ENCODE measurements at regions not wholly inside any gene's neighbourhood (a gene's known extent, or its start where the extent isn't known, plus 50 kb on each side); places are given as distances from the start of the nearest gene placed in this dataset.

DNA sequence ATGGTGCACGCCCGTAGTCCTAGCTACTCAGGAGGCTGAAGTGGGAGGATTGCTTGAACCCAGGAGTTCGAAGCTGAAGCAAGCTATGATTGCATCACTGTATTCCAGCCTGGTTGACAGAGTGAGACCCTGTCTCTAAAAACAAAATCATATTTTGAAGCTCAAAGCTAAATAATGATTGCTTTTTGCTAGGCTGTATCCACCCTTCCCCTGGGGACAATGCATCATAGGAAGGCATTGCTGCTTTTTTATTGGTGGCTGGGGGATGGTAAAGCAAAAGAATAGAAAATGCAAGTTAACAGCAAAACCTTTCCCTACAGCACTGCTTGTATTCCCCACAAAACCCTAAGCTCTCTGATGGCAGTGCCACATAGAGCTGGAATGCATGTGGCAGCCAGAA is 107.5 kb upstream of the WAC start:
- H3K4me2 ChIP-seq (ENCODE audit: low read depth, low read length, poor library complexity, severe bottlenecking): no peak overlapping the region
- H3K79me2 ChIP-seq (ENCODE audit: insufficient read depth, low read length): no peaks in the 10 kb centered on the region
- H4K20me1 ChIP-seq (ENCODE audit: insufficient read depth, low read length, poor library complexity, severe bottlenecking): no peaks in the 10 kb centered on the region
- no peak overlapping the region for H3K9ac ChIP-seq (ENCODE audit: low read depth, low read length, poor library complexity, severe bottlenecking)
- H3K9me2 ChIP-seq (replicated peaks; ENCODE audit: low read depth, low read length): no peaks in the 10 kb centered on the region
- TF ChIP-seq, protein P1, sequence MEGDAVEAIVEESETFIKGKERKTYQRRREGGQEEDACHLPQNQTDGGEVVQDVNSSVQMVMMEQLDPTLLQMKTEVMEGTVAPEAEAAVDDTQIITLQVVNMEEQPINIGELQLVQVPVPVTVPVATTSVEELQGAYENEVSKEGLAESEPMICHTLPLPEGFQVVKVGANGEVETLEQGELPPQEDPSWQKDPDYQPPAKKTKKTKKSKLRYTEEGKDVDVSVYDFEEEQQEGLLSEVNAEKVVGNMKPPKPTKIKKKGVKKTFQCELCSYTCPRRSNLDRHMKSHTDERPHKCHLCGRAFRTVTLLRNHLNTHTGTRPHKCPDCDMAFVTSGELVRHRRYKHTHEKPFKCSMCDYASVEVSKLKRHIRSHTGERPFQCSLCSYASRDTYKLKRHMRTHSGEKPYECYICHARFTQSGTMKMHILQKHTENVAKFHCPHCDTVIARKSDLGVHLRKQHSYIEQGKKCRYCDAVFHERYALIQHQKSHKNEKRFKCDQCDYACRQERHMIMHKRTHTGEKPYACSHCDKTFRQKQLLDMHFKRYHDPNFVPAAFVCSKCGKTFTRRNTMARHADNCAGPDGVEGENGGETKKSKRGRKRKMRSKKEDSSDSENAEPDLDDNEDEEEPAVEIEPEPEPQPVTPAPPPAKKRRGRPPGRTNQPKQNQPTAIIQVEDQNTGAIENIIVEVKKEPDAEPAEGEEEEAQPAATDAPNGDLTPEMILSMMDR (conservative IDR thresholded peaks at IDR 0.05; ENCODE audit: low read length): no peak
- no peak for TF ChIP-seq EZH2phosphoT487 (IDR thresholded peaks at IDR 0.05; ENCODE audit: borderline replicate concordance)
- H3K4me1 ChIP-seq (ENCODE audit: insufficient read depth, low read length, poor library complexity, severe bottlenecking): no peaks in the 10 kb centered on the region
- no peaks in the 10 kb centered on the region for H3K27me3 ChIP-seq (ENCODE audit: insufficient read depth, low read length, poor library complexity, severe bottlenecking)
- no peak overlapping the region for H2AFZ ChIP-seq (ENCODE audit: low read length)
- H3K36me3 ChIP-seq (ENCODE audit: insufficient read depth, low read length): no peaks in the 10 kb centered on the region
- H3F3A ChIP-seq (ENCODE audit: low read depth): no peaks in the 10 kb centered on the region
- H3K9me3 ChIP-seq (ENCODE audit: insufficient read depth, low read depth, low read length): no peaks in the 10 kb centered on the region
- H3K4me3 ChIP-seq (ENCODE audit: low read length, poor library complexity, severe bottlenecking): no peak overlapping the region

DNA sequence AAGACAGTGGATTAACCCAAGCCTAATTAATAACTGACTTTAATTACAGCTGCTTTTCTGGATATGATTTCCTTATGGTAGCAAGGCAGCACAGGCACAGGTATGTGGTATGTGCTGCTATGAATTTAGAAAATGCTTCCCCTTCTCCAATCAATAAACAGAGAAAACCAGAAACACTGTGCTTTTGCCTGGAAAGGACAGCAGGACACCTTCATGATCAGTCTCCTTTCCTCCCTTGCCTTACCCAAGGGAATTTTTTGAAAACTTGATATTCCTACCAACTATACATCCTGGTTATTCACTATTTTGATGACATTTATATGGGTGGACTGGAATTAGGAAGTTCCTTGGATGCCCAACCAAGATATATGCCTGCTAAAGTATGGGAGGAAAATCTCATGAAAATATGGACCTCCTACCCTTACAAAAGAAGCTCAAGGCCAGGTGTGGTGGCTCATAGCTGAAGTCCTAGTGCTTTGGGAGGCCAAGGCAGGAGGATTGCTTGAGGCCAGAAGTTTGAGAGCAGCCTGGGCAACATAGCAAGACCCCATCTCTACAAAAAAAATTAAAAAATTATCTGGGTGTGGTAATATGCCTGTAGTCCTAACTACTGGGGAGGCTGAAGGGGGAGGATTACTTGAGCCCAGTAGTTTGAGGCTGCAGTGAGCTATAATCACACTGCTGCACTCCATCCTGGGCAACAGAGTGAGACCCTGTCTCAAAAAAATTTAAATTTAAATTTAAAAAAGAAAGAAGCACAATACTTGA is 106.3 kb upstream of the WAC start:
- Histone ChIP-seq H3K4me3 (ENCODE audit: low read length, poor library complexity, severe bottlenecking) (no peak overlapping the region), H3K4me1 (ENCODE audit: insufficient read depth, low read length, poor library complexity, severe bottlenecking) (no peaks in the 10 kb centered on the region), H3K27me3 (ENCODE audit: insufficient read depth, low read length, poor library complexity, severe bottlenecking) (no peaks in the 10 kb centered on the region), H3K4me2 (ENCODE audit: low read depth, low read length, poor library complexity, severe bottlenecking) (no peak overlapping the region), H3K9ac (ENCODE audit: low read depth, low read length, poor library complexity, severe bottlenecking) (no peak overlapping the region), H3K9me2 (replicated peaks; ENCODE audit: low read depth, low read length) (no peaks in the 10 kb centered on the region), H4K20me1 (ENCODE audit: insufficient read depth, low read length, poor library complexity, severe bottlenecking) (no peaks in the 10 kb centered on the region), H3K9me3 (ENCODE audit: insufficient read depth, low read depth, low read length) (no peaks in the 10 kb centered on the region), H2AFZ (ENCODE audit: low read length) (no peak overlapping the region), H3F3A (ENCODE audit: low read depth) (no peaks in the 10 kb centered on the region), H3K36me3 (ENCODE audit: insufficient read depth, low read length) (no peaks in the 10 kb centered on the region), H3K79me2 (ENCODE audit: insufficient read depth, low read length) (no peaks in the 10 kb centered on the region)
- TF ChIP-seq, protein P1 (conservative IDR thresholded peaks at IDR 0.05; ENCODE audit: low read length): no peak
- TF ChIP-seq EZH2phosphoT487 (IDR thresholded peaks at IDR 0.05; ENCODE audit: borderline replicate concordance): no peak

- H3K36me3 ChIP-seq (ENCODE audit: insufficient read depth, low read length): no peaks in the 10 kb centered on the region
- H3K4me1 ChIP-seq (ENCODE audit: insufficient read depth, low read length, poor library complexity, severe bottlenecking): peaks cover 2% of the 10 kb centered on the region
- no peak overlapping the region for H2AFZ ChIP-seq (ENCODE audit: low read length)
- no peaks in the 10 kb centered on the region for H3K9me3 ChIP-seq (ENCODE audit: insufficient read depth, low read depth, low read length)
- H3K4me2 ChIP-seq (ENCODE audit: low read depth, low read length, poor library complexity, severe bottlenecking): no peak overlapping the region
- H3K4me3 ChIP-seq (ENCODE audit: low read length, poor library complexity, severe bottlenecking): no peak overlapping the region
- H3K9ac ChIP-seq (ENCODE audit: low read depth, low read length, poor library complexity, severe bottlenecking): no peak overlapping the region
- H3K9me2 ChIP-seq (replicated peaks; ENCODE audit: low read depth, low read length): no peaks in the 10 kb centered on the region
- no peaks in the 10 kb centered on the region for H4K20me1 ChIP-seq (ENCODE audit: insufficient read depth, low read length, poor library complexity, severe bottlenecking)
- H3F3A ChIP-seq (ENCODE audit: low read depth): no peaks in the 10 kb centered on the region
- TF ChIP-seq EZH2phosphoT487 (IDR thresholded peaks at IDR 0.05; ENCODE audit: borderline replicate concordance): no peak
- no peaks in the 10 kb centered on the region for H3K79me2 ChIP-seq (ENCODE audit: insufficient read depth, low read length)
- H3K27me3 ChIP-seq (ENCODE audit: insufficient read depth, low read length, poor library complexity, severe bottlenecking): no peaks in the 10 kb centered on the region
Observed at GRCh38 chr10:28427376-28427775, 105.5 kb upstream of the WAC start.

GRCh38 chr10:28429045-28429444 is 103.9 kb upstream of the WAC start:
- Histone ChIP-seq H3K4me1 (ENCODE audit: insufficient read depth, low read length, poor library complexity, severe bottlenecking) (peaks cover 3% of the 10 kb centered on the region), H3K79me2 (ENCODE audit: insufficient read depth, low read length) (no peaks in the 10 kb centered on the region), H3K9ac (ENCODE audit: low read depth, low read length, poor library complexity, severe bottlenecking) (no peak overlapping the region), H3K4me3 (ENCODE audit: low read length, poor library complexity, severe bottlenecking) (no peak overlapping the region), H3K27me3 (ENCODE audit: insufficient read depth, low read length, poor library complexity, severe bottlenecking) (no peaks in the 10 kb centered on the region), H3K36me3 (ENCODE audit: insufficient read depth, low read length) (no peaks in the 10 kb centered on the region), H3K9me2 (replicated peaks; ENCODE audit: low read depth, low read length) (no peaks in the 10 kb centered on the region), H3K9me3 (ENCODE audit: insufficient read depth, low read depth, low read length) (no peaks in the 10 kb centered on the region), H4K20me1 (ENCODE audit: insufficient read depth, low read length, poor library complexity, severe bottlenecking) (no peaks in the 10 kb centered on the region), H3F3A (ENCODE audit: low read depth) (no peaks in the 10 kb centered on the region; the same call in 1 of the 2 replicates), H2AFZ (ENCODE audit: low read length) (no peak overlapping the region), H3K4me2 (ENCODE audit: low read depth, low read length, poor library complexity, severe bottlenecking) (no peak overlapping the region)
- TF ChIP-seq, protein P1 (conservative IDR thresholded peaks at IDR 0.05; ENCODE audit: low read length): no peak
- no peak for TF ChIP-seq EZH2phosphoT487 (IDR thresholded peaks at IDR 0.05; ENCODE audit: borderline replicate concordance)

All from Loucy (cell line).